Hematopoietic multipotent progenitor cell treated with erythropoietin and hydrocortisone succinate and interleukin-3 and kit ligand, for 6 days (in vitro differentiated cells): ENCODE measurements at regions not wholly inside any gene's neighbourhood (a gene's known extent, or its start where the extent isn't known, plus 50 kb on each side); places are given as distances from the start of the nearest gene placed in this dataset.
"Not testable (repeated sequence)": the region's sequence is repeated elsewhere in the genome, so short reads cannot be mapped to it uniquely, and the experiment has no call there.

ENCODE experiments used
- DNase-seq: peaks from one replicate; pipeline ENCODE4 v3.0.0-alpha.2; 2015

DNA sequence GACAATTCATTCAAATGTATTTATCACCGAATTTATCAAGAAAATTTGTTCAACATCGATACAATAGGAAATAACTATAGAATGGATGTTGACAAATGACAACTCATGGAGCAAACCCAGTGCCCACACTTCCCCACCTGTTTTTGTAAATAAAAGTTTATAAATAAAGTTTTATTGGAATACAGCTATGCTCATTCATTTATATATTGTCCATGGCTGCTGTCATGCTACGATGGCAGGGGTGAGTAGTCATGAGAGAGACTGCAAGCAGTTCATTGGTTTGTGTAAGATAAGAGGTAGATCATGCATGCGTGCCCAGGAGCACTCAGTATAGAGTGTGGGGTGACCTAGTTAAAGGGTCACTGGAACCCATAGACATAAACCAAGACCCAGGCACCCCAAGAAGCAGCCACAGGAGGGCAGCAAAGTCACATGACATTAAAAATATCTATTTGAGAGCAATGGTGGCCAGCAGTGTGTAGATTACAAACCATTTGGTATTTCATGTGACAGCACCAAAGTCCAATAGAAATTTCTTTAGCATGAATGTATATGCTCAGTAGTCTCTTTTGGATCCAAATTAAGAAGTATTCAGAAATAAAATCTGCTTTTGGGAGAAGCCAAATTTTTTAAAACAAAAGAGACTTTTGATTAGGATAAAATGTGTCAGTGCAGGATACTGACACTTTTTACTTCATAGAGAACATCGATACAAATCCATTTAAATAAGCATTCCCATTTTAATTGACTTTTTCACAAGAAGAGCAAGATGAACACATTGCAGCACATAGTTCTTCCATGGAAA, 794.8 kb downstream of the MCTP2 start:
- DNase-seq, result peak; percentile 61

DNA sequence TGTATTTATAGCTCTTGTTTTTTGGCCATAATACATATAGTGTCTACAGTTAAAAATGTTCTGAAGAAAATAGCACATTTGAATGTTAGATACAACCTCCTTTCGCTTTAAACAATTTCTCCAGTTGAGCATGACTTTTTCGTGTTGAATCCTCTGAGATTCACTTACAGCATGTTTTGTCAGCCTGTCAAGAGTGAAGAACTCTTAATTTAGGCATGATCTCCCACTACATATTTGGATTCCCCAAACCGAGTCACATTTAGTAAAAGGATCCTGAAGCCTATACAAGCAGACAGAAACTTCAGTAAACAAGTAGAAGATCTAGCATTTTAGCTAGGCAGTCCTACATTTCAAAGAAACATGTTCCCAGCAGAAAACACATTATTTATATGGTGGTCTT, 796.6 kb downstream of the MCTP2 start:
- DNase-seq, result no peak

DNA sequence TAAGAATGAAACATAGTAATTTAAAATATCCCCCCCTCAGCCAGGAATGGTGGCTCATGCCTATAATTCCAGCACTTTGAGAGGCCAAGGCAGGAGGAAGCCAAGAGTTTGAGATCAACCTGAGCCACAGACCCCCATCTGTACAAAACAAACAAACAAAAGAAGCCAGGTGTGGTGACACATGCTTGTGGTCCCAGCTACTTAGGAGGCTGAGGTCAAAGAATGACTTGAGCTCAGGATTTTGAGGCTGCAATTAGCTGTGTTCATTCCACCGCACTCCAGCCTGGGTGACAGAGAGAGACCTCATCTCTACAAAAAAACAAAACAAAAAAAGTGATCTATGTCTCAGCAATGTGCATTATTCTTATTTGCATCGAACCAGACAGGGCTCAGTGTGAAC, 800.8 kb downstream of the MCTP2 start:
- no peak for DNase-seq

DNA sequence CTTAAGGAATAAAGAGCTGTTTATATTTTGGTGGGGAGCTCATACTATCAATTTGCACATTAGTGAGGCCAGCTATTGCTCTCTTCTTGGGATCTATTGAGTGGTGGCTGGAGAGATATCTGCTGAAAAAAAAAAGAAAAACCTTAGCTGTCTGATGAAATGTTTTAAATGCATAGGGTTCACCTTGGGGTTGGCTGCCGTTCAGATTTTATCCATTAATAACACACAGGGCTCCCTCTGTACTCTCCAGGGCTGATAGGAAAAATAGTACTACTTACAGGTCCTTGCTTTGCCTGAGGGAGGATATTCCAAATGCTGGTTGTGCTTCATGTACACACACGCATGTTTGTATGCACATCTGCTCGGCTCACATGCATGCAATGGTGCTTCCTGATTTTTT, 803.7 kb downstream of the MCTP2 start:
- DNase-seq, result no peak

DNA sequence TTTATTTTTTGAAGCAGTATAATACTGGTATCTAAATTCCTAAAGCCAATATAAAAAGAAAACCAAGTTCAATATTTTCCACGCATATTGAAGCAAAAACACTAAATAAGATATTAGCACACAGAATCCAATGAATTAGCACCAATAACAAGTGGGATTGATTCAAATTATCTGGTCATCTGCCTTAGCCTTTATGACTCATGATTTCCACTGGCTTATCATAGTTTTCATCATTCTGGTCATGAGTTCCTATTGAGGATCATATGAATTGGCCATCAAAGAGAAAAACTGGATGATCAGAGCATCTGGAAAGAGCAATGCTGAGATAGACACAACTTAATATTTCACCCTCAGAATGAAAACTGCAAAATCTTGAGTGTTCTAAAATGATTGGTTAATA, 809.9 kb downstream of the MCTP2 start:
- DNase-seq, result no peak

DNA sequence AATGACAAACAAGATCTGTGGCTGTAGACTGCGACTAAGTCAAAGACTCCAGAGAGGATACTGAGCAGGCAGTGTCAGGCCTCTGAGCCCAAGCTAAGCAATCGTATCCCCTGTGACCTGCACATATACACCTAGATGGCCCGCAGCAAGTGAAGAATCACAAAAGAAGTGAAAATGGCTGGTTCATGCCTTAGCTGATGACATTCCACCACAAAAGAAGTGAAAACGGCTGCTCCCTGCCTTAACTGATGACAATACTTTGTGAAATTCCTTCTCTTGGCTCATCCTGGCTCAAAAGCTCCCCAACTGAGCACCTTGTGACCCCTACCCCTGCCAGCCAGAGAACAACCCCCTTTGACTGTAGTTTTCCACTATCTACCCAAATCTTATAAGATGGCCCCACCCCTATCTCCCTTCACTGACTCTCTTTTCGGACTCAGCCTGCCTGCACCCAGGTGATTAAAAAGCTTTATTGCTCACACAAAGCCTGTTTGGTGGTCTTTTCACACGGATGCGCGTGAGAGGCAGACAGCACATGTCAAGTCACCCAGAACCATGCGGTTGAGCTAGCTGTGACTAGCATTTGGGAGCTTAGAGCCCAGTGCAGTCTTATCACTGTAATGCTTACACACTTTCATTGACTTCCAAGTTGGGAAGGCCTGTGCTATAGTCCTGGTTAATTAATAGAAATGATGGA, 812.0 kb downstream of the MCTP2 start:
- not testable (repeated sequence) for DNase-seq

DNA sequence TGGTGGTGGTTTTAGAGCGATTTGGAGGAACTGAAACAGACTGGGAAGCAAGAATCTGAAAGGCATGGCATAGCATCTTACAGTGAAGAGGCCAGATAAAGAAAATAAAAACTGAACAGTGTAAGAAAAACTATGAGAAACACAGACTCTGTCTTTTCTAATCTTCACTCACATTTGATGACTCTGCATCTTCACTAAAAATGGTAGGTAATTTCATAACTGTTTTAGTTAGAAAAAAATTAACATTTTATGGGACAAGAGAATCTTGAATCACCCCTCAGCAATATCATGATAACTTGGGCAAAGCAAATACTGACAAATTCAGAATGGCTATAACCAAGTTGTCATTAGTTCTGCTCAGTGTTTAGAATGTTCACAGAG, 812.6 kb downstream of the MCTP2 start:
- DNase-seq, result no peak

DNA sequence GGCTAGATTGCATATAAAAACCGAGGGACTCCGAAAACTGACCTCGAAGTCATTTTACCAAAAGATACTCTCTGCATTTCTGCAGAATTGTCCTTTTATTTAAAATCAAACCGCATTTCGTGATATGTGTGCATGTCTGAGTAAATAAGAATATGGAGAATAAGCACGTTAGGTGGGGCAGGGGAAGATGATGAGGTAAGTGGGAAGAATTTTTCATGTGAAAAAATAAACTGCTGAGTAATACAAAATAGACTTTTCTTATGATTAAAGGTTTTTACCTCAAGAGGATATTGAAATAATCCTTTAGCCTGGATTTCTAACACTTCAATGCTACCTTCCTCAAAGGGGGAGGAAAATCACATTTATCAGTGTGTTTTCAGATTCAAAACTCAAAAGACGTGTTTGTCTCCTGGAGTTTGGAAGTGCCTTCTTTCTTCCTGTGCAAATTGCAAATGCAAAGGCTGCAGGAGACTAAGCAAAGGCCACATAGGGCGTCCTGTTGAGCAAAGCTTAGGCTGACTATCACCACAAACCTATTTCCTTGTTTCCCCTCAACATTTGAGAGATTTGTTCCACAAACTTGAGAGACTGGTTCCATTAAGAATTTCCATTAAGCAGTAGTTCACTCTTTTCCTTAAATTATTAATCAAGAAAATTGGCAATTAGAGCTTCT, 813.5 kb downstream of the MCTP2 start:
- DNase-seq, result no peak

DNA sequence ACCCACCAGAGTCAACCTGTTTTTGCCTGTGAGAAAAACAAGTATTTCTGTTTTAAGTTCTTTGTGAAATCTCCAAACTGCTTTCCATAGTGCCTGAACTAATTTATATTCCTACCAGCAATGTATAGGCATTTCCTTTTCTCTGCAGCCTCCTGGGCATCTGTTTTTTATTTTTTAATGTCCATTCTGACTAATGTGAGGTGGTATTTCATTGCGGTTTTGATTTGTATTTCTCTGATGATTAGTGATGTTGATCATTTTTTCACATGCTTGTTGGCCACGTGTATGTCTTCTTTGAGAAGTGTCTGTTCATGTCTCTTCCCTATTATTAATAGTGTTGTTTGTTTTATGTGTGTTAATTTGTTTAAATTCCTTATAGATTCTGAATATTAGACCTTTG, 820.5 kb downstream of the MCTP2 start:
- DNase-seq, result no peak

DNA sequence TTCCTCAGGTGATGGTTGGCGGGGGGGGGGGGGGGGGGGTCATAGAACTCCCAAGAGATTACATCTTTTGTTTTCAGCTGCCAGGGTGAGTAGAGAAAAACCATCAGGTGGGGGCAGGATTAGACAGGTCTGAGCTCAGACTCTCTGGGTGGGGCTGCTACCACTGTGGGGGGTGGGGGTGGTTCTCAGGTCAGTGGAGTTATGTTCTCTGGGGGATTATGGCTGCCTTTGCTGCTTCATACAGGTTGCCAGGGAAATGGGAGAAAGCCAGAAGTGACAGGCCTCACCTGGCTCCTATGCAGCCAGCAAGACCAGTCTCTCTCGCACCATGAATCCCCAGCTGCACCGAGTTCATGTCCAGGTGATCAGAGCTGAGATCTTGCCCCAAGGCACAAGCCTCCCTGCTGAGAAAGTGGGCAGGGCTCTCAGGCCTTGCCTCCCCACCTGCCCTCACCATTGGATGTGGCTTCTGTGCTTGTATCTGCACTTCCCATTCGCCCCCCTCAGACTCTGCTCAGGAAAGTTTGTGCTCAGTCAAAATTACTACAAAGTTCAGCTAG, 828.1 kb downstream of the MCTP2 start:
- DNase-seq, result no peak

DNA sequence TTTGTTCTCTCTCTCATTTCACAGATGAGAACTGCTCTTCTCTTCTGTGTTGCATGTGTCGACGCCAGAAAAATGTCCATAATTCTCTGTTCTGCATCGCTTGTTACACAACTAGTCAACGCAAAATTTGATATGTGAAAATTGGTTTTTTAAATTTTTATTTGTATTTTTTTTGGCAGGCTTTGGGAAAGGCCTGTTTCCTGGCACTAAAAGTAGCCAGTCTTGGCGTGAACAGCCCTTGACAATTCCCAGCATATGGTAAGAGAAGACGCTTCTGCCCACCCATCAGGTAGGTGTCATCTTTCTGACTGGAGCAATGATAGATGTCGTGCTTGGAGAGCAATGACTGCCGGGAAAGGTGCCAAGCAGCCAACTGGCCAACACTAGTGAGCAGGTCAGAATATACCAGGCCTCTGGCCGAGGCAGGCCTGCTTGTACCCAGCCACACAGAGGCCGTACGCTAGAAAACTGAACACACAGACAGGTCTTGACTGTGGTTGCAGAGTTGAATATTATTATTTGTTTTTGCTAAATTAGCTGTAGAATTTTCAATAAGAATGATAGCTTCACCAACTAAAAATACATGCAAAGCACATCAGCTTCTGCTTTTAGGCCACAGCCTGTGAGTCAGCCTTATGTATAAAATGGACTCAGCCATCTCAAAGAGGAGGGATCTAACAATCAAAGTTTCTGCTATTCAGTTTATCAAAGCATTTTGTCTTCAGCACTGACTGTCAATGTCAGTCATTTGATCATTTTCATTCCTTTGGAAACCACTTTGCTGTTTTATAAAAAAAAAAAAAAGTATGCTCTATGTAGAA, 837.5 kb downstream of the MCTP2 start:
- DNase-seq, result no peak

DNA sequence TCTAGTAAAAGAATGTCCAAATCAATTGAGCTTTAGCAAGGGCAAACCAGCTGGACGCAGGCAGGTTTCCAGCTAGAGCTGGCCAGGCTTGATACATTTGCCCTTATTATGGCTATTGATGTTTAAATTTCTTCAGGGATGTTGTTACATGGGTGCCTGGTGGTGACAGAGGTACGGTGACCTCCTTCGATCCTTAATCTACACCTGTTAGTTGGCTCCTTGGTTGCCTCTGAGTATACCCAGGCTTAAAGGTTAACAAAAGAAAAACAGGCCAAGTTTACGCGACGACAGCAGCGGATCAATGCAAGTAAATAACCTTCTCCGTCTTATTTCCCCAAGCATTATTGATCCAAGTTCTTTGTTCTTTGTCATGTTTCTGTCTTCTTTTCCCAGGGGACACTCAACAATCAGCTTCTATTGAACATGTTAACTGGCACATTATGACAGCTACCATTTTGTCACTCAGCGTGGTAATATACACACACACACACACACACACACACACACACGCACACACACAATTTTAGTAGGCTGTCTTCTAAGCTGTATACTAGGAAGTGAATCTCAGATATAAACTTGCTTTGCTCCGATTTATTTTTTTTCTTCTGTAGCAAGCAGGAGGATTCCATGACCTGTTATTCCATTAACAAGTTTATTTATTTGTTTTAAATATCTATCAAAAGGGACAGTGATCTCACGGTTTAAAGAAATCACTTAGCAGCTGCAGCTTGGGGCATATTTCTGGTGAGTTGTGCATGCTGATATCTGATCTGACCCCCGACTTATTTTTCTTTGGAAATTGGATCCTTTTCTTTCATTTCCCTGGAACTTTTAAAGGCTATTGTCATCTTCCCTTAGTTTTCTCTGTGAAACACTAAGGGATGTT, 844.7 kb downstream of the MCTP2 start:
- DNase-seq, result no peak

DNA sequence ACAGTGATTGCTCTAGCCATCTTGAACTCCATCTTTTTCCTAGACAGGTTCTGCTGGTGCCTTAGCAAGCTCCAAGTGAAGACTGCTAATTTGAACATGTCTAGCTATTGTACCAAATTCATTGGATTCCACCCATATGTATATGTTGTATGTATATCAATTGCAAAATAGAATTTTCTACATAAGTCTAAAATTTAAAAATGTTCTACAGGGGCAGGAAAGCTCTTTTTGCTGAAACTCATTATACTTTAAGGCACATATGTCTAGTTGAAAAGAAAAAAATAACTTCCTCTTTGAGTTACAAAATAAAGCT, 845.3 kb downstream of the MCTP2 start:
- DNase-seq, result no peak

DNA sequence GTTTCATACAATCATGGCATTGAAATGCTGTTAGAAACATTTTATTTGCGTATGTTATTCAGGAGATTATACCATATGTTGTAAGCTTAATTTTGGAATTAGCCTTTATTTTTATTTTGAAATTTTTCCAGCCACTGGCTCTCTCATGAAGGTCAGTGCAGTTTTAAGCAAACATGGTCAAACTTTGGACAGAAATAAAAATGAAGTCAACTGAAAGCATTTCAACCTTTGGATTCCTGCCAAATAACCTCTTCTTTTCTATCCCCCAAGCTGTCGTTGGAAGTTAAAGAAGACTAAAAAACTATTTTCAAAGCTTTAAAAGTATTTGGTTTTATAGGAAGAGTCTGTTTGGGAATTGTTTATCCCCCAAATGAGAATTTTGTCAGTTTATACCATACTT, 846.6 kb downstream of the MCTP2 start:
- no peak for DNase-seq

DNA sequence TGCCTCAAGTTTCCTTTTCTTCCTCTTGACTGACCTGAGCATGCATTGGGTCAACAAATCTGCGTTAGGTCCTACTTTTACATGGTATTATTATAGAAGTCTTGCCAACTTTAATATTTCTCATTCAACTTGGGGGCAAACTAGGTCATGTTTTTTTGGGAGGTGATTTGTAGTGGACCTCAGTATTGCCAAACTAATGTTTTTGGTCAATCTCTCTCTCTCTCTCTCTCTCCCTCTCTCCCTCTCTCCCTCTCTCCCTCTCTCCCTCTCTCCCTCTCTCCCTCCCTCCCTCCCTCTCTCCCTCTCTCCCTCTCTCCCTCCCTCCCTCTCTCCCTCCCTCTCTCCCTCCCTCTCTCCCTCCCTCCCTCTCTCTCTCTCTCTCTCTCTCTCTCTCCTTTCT, 848.9 kb downstream of the MCTP2 start:
- not testable (repeated sequence) for DNase-seq

DNA sequence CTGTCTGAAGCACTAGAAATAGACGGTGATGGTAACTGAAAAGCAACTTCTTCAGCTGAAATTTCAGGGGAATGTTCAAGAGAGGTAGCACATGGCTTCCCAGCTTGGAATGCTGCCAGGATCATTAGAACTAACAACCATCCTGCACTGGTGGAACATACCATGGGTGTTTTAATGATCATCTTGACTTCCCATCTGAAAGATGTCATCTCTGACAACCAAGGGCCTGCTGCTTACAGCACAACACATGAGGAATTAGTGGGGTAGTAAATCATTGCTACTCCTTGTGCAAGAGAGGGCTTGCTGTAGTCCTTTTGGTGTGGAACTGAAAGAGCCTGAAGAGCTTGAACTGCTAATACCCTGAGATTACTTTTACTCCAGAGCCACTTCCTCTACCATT, 853.7 kb downstream of the MCTP2 start:
- no peak for DNase-seq

DNA sequence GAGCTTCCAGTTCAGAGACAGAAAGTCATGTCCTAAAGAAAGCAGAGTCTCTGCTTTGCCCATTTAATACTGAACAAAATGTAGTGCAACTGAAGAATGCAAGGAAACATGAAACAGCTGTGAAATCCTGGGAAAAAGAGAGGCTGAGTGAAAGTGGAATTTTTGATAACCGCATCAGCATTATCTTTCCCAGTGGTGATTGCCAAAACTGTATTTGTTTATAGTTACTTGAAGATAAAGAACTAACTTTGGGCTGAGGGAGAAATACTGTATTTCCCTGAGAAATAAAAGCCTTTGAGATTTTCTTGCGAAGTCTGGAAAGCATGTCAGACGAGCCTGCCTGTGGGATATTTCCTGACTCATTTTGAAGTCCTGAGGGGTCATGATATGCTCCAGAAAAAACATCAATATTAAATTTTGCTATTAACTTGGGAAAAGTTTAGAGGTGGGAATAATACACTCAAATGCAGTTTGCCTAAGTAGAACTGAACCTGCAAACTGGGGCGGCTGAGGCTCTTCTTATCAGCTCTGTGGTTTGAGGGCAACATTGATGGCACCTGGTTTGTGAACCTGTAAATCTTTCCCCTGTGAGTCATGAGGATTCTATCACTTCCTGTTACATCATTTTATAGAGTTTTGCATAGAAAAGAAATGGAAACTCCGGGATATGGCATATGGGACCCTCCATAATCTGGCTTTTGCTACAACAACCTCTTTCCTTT, 855.3 kb downstream of the MCTP2 start:
- no peak for DNase-seq

DNA sequence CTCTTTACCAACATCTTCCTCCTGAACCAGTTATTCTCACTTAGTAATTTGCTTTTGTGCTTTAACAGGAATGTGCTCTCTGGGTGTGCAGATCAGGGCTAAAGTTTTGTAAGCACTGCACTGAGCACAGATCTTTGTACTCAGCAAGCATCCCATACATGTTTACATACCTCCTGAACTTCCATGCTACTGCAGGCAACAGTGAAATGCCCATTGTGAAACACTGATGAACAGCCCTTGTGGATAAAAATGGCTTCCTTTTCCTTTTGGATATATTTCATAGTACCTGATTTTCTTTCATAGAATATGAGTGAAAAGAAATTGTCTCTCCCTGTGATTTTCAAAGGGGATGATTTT, 855.9 kb downstream of the MCTP2 start:
- no peak for DNase-seq

DNA sequence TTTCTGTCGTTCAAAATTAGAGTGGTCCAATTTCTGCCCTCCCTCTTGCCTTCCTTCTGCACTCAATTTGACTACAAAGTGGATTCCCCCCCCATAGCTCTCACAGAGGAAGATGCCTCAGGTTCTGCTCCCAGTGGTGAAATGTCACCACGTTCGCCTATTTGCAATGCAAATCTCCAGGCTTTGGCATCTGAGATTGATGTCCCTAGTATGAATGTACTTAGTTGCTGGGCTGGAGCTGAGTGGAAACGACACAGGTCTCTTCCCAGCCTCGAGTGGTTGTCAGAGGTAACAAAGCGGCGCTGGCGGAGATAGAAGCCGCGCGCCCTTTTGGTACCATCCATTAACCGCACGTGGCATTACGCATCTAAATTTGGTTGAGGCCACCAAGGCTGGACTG, 860.1 kb downstream of the MCTP2 start:
- no peak for DNase-seq

DNA sequence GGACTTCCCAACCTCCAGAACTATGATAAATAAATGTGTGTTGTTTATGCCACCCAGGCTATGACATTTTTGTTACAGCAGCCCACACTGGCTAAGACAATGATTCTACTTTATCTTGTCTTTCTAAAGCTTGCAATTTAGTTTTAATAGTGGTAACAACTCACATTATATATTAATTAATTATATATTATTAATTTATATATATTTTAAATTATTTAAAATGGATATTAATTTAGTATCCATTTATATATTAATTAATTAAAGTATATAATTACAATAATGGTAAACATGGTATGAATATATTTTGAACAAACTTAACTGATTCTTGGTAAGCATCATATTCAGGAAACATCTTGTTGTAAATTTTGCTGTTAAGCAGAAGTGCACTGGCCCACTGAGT, 863.9 kb downstream of the MCTP2 start:
- DNase-seq, result no peak

DNA sequence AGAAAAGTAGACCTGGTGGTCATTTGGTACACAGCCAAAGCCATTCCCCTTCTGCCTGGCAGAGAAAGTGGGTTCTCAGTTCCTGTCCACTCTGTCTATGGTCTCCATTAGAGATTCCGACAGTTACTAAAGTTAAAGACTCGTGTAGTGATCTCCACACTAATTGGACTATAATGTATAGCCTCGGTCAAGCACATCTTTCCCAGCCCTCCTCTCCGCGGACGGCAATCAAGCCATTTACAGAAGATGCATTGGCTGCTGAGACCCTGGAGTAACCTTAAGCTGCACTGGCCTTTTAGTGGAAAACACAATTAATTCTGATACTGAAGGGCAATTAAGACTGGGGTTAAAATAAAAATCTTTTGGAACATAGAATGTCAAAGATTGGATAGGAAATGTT, 865.3 kb downstream of the MCTP2 start:
- no peak for DNase-seq

DNA sequence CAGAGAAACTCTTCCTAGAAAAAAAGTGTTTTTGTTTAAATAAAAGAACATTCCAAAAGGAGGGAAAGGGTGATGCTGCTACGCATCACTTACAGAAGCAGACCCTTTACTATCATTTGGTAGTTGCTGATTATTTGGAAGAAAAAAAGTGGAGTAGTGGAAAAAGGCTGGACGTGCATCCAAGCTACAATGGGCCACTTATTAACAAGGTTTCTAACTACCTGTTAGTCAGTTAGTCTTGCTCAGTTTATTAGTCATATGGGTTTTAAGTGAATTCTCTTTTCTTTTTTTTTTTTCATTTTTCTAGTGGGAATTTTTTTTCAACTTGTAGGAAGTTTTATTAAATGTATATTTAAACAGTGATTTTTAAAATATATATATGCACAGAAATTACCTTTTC, 866.0 kb downstream of the MCTP2 start:
- DNase-seq, result no peak
